Cardiac fibroblast (primary cell): ENCODE measurements at regions not wholly inside any gene's neighbourhood (a gene's known extent, or its start where the extent isn't known, plus 50 kb on each side); places are given as distances from the start of the nearest gene placed in this dataset.
"Not testable (repeated sequence)": the region's sequence is repeated elsewhere in the genome, so short reads cannot be mapped to it uniquely, and the experiment has no call there.

Source experiments
- DNase-seq, 2 donors: peaks; one replicate each; pipeline versions ENCODE4 v3.0.0 to v3.0.0-alpha.2; 2010; ENCODE audit warnings: low read depth in 2 of 2
- H3K4me3 ChIP-seq, 2 donors: replicated peaks in 1 of 2; 1 replicate in 1 of 2; 2 replicates in 1 of 2; pipeline ENCODE4 v1.5.1; 2011; ENCODE audit warnings: low read depth in 2 of 2, low read length in 2 of 2, mild to moderate bottlenecking in 2 of 2, moderate library complexity in 1 of 2
- CTCF ChIP-seq: IDR thresholded peaks from one replicate; pipeline ENCODE4 v1.5.1; 2011; ENCODE audit warnings: low read depth, mild to moderate bottlenecking, low read length, inconsistent platforms

DNA sequence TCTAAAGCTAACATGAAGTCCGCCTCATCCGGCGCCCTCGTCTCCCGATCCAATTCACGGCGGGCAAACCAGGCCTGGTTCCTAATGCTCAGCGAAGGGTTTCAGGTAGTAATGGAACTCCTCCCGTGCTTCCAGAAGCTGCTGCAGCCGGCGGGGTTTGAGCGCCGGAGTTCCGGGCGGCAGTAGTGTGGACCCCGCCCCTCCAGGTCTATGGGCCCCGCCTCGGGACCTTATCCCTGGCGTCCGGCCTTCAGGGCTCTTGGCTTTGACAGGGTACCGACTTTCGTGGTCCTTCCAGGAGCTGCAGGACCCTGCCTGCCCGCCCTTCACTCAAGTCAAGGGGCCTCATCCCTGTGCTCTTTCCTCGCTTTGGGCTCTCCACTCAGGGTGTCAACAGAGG lies 304.1 kb downstream of the FAM72C start:
- TF ChIP-seq CTCF, result no peak
- H3K4me3 ChIP-seq, result no peak overlapping the region
- DNase-seq, result no peak

DNA sequence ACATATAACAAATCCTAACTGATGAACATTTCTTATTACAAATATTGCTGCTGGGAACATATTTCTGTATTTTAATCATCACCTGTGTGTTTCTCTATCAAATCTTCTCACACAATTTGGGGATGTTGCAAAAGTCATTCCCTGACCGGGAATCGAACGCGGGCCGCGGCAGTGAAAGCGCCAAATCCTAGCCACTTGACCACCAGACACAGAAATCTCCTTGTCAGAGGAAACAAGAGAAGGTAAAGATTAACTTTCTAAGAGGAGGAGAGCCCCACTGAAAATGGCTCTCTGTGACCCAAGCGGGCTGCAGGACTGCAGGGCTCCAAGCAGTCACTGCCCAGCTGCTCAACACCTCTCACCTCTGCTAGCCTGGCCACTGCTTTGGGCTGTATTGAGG lies 304.9 kb downstream of the FAM72C start:
- no peak for DNase-seq
- no peak for TF ChIP-seq CTCF
- H3K4me3 ChIP-seq, result no peak overlapping the region

DNA sequence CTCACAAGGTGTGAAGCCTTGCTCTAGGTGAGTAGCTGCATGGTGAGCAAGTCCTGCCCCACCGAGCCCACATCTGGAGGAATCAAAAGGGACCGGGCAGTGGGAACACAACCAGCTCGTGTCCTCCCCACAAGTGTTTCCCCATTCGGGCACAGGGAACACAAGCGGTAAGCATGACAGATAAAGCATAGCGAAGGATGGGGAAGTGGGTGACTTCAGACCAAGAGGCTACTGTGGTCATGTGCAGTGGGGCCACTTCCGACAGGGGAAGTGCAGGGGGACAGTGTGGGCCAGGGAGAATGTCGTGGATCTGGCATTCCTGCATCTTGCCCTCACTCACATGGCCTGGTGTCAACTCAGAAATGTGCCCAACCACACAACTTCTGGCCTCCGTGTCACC lies 306.2 kb downstream of the FAM72C start:
- DNase-seq, result no peak
- no peak overlapping the region for H3K4me3 ChIP-seq
- no peak for TF ChIP-seq CTCF

GRCh38 chr1:143663056-143663455 lies 308.7 kb downstream of the FAM72C start:
- DNase-seq, result not testable (repeated sequence)

DNA sequence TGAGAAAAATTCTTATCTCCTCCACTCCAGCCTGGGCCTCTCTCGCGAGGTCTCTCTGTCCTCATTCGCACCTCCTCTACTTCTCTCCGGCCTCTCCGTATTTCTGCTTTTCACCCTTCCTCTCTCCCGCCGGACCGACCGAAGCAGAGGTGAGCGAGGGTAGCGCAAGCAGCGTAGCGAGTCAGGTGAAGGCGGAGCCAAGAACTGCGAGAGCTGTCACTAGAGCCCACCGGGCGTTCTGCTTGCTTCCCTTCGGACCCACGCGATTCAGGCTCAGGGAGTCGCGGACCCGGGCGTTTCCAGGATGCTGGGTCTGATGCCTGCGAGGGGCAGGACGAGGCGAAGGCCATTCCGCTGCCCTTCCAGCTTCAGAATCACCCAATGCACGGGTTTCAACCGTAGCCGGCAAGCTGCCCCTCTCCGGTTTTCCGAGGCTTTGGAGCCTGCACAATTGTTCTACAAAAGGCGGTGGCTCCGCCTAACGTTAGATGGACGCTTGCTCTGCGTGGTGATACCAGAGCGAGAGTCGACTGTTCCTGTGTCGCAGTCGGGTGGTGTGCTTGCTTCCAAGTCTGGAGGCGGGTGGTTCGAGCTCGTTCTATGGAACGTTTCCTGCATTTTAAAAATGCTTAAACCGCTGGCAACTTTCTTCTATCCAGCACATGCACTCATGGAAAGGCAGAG lies 310.2 kb downstream of the FAM72C start:
- H3K4me3 ChIP-seq, result no peak overlapping the region
- no peak for TF ChIP-seq CTCF
- no peak for DNase-seq

More at GRCh38 chr1:143663056-143663455, 308.7 kb downstream of the FAM72C start:
- not testable (repeated sequence) for H3K4me3 ChIP-seq

- DNase-seq, result no peak
- H3K4me3 ChIP-seq, result no peak overlapping the region
- TF ChIP-seq CTCF, result no peak
Measured at GRCh38 chr1:143660354-143660941, 311.3 kb downstream of the FAM72C start.

DNA sequence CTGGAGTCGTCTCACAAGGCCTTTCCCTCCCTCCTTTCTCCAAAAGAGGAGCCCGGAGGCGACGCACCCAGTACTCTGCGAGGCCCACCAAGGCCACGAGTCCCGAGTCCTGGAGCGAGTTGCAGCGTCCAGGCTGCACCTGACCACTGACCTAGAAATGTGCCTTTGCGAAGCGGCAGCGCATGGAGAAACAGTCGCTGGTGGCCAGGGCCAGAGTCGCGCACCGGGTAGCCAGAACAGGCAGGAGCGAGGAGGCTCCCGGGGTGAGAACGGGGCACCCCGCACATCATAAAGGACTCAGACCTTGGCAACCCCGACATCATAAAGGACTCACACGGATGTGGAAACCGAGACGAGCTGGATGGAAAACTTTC lies 318.4 kb downstream of the FAM72C start:
- no peak for DNase-seq
- H3K4me3 ChIP-seq, result no peak overlapping the region
- no peak for TF ChIP-seq CTCF
